HTR-8/SVneo (cell line): ENCODE measurements at regions not wholly inside any gene's neighbourhood (a gene's known extent, or its start where the extent isn't known, plus 50 kb on each side); places are given as distances from the start of the nearest gene placed in this dataset.

Experiments
- DNase-seq: peaks from one replicate; pipeline ENCODE4 v3.0.0; 2011; ENCODE audit warnings: low spot score, mixed read lengths; ENCODE audit not compliant: insufficient read length
- FAIRE-seq: peaks from 2 replicates; lab custom pipeline; 2011; peaks lifted over from hg19 to GRCh38; lab: Jason Lieb, UNC

GRCh38 chr1:212556822-212557549, 51.6 kb upstream of the ATF3 start:
- FAIRE-seq (no peak), DNase-seq (no peak)

DNA sequence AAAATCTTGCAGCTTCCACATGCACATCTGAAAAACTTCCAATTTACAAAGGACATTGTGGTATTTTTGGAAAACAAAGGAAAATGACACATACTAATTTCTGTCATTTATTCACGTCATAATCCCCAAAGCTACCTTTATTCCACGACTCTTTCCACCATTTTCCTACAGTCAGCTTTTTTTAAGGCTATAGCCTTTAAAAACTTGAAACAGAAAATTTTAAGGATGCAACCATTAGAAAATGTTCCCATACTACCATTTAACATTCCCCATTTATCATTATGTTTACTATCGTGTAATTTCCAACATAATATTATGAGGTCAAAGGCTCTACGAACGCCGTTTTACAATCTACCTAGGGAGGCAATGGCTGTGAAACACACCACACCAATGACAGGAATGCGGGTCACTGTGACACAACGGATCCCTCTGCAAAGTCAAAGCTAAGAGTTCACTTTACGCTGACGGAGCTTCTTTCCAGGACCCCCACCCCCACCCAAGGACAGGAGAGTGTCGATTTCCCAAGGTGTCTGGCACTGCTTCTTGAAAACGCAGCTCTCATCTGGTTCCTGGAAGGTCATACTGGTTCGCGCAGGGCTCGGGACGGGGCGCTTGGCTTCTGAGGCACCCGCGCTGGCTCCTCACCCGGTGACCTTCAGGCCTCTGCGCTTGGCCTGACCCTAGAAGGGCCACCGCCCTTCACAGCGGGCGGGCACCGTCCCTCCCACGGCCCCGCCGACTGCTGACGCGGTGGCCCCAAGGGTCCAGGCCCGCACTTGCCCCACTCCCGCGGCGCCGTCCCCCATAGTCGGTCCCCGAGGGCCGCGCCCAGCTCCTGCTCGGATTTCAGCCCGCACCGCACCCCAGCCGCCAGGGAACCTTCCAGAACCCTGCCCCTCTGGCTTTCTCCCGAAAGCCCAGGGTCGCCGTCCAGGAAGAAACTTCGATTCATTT, 50.5 kb upstream of the ATF3 start:
- DNase-seq, result no peak
- no peak for FAIRE-seq

DNA sequence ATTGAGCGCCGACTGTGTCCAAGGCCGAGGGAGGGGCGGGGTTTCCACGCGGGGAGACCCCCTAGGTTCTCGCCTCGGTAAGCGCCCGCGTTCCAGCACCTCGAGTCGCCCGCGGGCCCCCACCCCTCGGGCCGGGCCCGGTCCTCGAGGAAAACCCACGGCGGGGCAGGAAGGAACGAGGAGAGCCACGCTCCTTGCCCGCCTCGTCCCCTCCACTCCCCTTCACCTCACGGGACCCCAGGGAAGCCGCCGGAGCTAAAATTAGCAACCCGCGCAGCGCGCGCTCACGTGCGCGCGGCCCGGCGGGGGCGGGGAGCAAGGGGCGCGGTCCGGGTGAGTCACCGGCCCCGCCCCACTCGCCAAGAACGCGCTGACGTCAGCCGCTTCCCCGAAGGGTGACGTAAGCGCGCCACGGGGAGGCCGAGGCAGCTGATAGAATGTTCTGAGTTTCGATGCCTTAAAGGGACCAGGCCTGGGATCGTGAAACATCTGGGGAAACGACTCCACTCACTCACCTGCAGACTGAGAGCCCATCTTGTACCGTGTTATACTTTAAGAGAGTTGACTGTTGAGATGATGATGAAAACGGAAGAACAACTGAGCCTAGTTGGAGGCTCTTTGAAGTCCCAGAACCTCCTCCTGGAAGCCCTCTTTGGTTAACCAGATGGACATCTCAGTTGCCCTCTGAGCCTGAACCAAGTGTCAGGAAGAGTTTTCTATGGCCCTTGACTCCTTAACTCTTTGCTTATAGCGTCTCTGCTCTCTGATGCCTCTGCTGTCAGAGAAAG, 49.7 kb upstream of the ATF3 start:
- FAIRE-seq (peak; percentile 96), DNase-seq (peak; percentile 88)
